HEK293 (cell line): ENCODE measurements at regions not wholly inside any gene's neighbourhood (a gene's known extent, or its start where the extent isn't known, plus 50 kb on each side); places are given as distances from the start of the nearest gene placed in this dataset.
A peak's percentile ranks its signal among the peaks of the same experiment; 100 is the strongest.
"Not testable (repeated sequence)": the region's sequence is repeated elsewhere in the genome, so short reads cannot be mapped to it uniquely, and the experiment has no call there.

ENCODE experiments used
- CTCF ChIA-PET: fragments of 350-600 bp; formaldehyde crosslinking; extraction: SDS; loops from one replicate; lab custom pipeline; 2021; ENCODE audit warnings: antibody characterized with exemption; lab: Yijun Ruan, JAX
- POLR2A ChIA-PET: fragments of 300-600 bp; formaldehyde crosslinking; extraction: SDS; loops from one replicate; lab custom pipeline; 2020; ENCODE audit warnings: antibody characterized with exemption, inconsistent platforms; lab: Yijun Ruan, JAX
- H3K27ac ChIP-seq: fragments of 200-500 bp; sonication (Bioruptor generic); 2 replicates; pipeline ENCODE4 v1.5.1; 2014; ENCODE audit warnings: low read depth, low read length, control low read depth, inconsistent platforms; ENCODE audit errors: extremely low read depth
- H3K36me3 ChIP-seq, 2 experiments: fragments of 200-500 bp in 1 of 2; sonication (Bioruptor generic) in 1 of 2; 1 replicate in 1 of 2; 2 replicates in 1 of 2; pipeline ENCODE4 v1.5.1; 2014 to 2017; ENCODE audit warnings: inconsistent platforms in 2 of 2, low read length in 2 of 2; ENCODE audit not compliant: control insufficient read depth in 2 of 2, insufficient read depth in 1 of 2
- H3K4me1 ChIP-seq: fragments of 200-500 bp; sonication (Bioruptor generic); 2 replicates; pipeline ENCODE4 v1.5.1; 2014; ENCODE audit warnings: mild to moderate bottlenecking, low read length, inconsistent platforms; ENCODE audit not compliant: control insufficient read depth, insufficient read depth
- H3K4me3 ChIP-seq: 2 replicates; pipeline ENCODE4 v1.5.1; 2011; ENCODE audit warnings: low read depth, mild to moderate bottlenecking, control low read depth, low read length, moderate library complexity
- H3K9me3 ChIP-seq: fragments of 200-500 bp; sonication (Bioruptor generic); 2 replicates; pipeline ENCODE4 v1.5.1; 2014; ENCODE audit warnings: low read depth, low read length, inconsistent platforms; ENCODE audit not compliant: control insufficient read depth, insufficient read depth
- TSHZ1 ChIP-seq: fragments of 450-650 bp; formaldehyde crosslinking; IDR thresholded peaks from 2 replicates; pipeline ENCODE4 v1.5.1; 2016; ENCODE audit warnings: missing biosample characterization, missing genetic modification characterization, borderline replicate concordance
- ZBTB11 ChIP-seq: fragments of 450-650 bp; formaldehyde crosslinking; conservative IDR thresholded peaks from 2 replicates; pipeline ENCODE4 v1.5.1; 2016; ENCODE audit warnings: low read depth, missing biosample characterization, missing genetic modification characterization
- ZBTB8A ChIP-seq: fragments of 450-650 bp; formaldehyde crosslinking; IDR thresholded peaks from 2 replicates; pipeline ENCODE4 v1.5.1; 2016; ENCODE audit warnings: missing biosample characterization, missing genetic modification characterization
- ZNF211 ChIP-seq: fragments of 450-650 bp; formaldehyde crosslinking; IDR thresholded peaks from 2 replicates; pipeline ENCODE4 v1.5.1; 2016; ENCODE audit warnings: low read depth, missing biosample characterization, missing genetic modification characterization
- ZNF274 ChIP-seq, 2 experiments: fragments of 200-500 bp in 1 of 2; fragments of 450-650 bp in 1 of 2; sonication (Bioruptor generic) in 1 of 2; formaldehyde crosslinking in 1 of 2; IDR thresholded peaks; 2 replicates each; pipeline versions ENCODE4 v1.5.1 to v1.6.1; 2014 to 2016; ENCODE audit warnings: borderline replicate concordance in 1 of 2, inconsistent platforms in 1 of 2, low read length in 1 of 2, missing biosample characterization in 1 of 2, missing genetic modification characterization in 1 of 2
- ZNF280D ChIP-seq: fragments of 450-650 bp; formaldehyde crosslinking; IDR thresholded peaks from 2 replicates; pipeline ENCODE4 v1.5.1; 2016; ENCODE audit warnings: missing biosample characterization, missing genetic modification characterization
- ZNF426 ChIP-seq: fragments of 450-650 bp; formaldehyde crosslinking; IDR thresholded peaks from 2 replicates; pipeline ENCODE4 v1.5.1; 2017; ENCODE audit warnings: missing biosample characterization, missing genetic modification characterization, mild to moderate bottlenecking, inconsistent platforms, moderate library complexity
- ZNF518A ChIP-seq: fragments of 450-650 bp; formaldehyde crosslinking; conservative IDR thresholded peaks from 2 replicates; pipeline ENCODE4 v1.5.1; 2016; ENCODE audit warnings: low read depth, missing biosample characterization, missing genetic modification characterization
- ZNF623 ChIP-seq: fragments of 450-650 bp; formaldehyde crosslinking; IDR thresholded peaks from 2 replicates; pipeline ENCODE4 v1.5.1; 2016; ENCODE audit warnings: missing biosample characterization, missing genetic modification characterization
- ZNF692 ChIP-seq: fragments of 450-650 bp; formaldehyde crosslinking; IDR thresholded peaks from 2 replicates; pipeline ENCODE4 v1.5.1; 2016; ENCODE audit warnings: missing biosample characterization, missing genetic modification characterization
- ZNF777 ChIP-seq: fragments of 450-650 bp; formaldehyde crosslinking; IDR thresholded peaks from 2 replicates; pipeline ENCODE4 v1.5.1; 2017; ENCODE audit warnings: missing biosample characterization, missing genetic modification characterization, borderline replicate concordance
- ZSCAN18 ChIP-seq: fragments of 450-650 bp; formaldehyde crosslinking; IDR thresholded peaks from 2 replicates; pipeline ENCODE4 v1.5.1; 2016; ENCODE audit warnings: missing biosample characterization, missing genetic modification characterization
- TF ChIP-seq, protein P1 (sequence below): fragments of 450-650 bp; formaldehyde crosslinking; IDR thresholded peaks from 2 replicates; pipeline ENCODE4 v1.5.1; 2016; ENCODE audit warnings: missing biosample characterization, missing genetic modification characterization

GRCh38 chr2:184455624-184456023 is 142.7 kb upstream of the ZNF804A start (continued):
- TF ChIP-seq TSHZ1 (tag by site-specific recombination): no peak
- TF ChIP-seq ZNF692 (tag by site-specific recombination): no peak
- no peak for TF ChIP-seq ZSCAN18 (tag by site-specific recombination)
- no peak for TF ChIP-seq ZNF211 (tag by site-specific recombination)
- no peak for TF ChIP-seq ZNF280D
- TF ChIP-seq ZNF274 (IDR thresholded peaks at IDR 0.05; ENCODE audit: low read length): no peak
- no peak for TF ChIP-seq ZNF274 (tag by site-specific recombination; IDR thresholded peaks at IDR 0.05; ENCODE audit: borderline replicate concordance)
- no peak for TF ChIP-seq ZNF777 (tag by site-specific recombination)
- TF ChIP-seq, protein P1, sequence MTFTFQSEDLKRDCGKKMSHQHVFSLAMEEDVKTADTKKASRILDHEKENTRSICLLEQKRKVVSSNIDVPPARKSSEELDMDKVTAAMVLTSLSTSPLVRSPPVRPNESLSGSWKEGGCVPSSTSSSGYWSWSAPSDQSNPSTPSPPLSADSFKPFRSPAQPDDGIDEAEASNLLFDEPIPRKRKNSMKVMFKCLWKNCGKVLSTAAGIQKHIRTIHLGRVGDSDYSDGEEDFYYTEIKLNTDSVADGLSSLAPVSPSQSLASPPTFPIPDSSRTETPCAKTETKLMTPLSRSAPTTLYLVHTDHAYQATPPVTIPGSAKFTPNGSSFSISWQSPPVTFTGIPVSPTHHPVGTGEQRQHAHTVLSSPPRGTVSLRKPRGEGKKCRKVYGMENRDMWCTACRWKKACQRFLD (tag by site-specific recombination): no peak
- TF ChIP-seq, all 188 proteins: peak for 0

GRCh38 chr2:184456693-184457092 is 141.6 kb upstream of the ZNF804A start:
- H3K27ac ChIP-seq, H3K36me3 ChIP-seq, POLR2A ChIA-PET: not testable (repeated sequence)
- TF ChIP-seq ZNF623: 0 out of 2 replicates have a peak, but pooled peaks have one; percentile 27
- TF ChIP-seq ZBTB8A (tag by site-specific recombination): 0 out of 2 replicates have a peak, but pooled peaks have one; percentile 32
- peak; percentile 52; the same call in 1 of the 2 replicates for TF ChIP-seq ZBTB11
- peak; percentile 54 for TF ChIP-seq ZNF426 (tag by site-specific recombination)
- TF ChIP-seq ZNF518A (tag by site-specific recombination): peak; percentile 62

More at GRCh38 chr2:184456693-184457092, 141.6 kb upstream of the ZNF804A start:
- CTCF ChIA-PET, H3K4me1 ChIP-seq, H3K9me3 ChIP-seq, H3K4me3 ChIP-seq: not testable (repeated sequence)
